ENCODE measurements at regions not wholly inside any gene's neighbourhood (a gene's known extent, or its start where the extent isn't known, plus 50 kb on each side); places are given as distances from the start of the nearest gene placed in this dataset.

GRCh38 chr18:78650926-78651325, 328.7 kb upstream of the SALL3 start:
- TF ChIP-seq, protein P1, sequence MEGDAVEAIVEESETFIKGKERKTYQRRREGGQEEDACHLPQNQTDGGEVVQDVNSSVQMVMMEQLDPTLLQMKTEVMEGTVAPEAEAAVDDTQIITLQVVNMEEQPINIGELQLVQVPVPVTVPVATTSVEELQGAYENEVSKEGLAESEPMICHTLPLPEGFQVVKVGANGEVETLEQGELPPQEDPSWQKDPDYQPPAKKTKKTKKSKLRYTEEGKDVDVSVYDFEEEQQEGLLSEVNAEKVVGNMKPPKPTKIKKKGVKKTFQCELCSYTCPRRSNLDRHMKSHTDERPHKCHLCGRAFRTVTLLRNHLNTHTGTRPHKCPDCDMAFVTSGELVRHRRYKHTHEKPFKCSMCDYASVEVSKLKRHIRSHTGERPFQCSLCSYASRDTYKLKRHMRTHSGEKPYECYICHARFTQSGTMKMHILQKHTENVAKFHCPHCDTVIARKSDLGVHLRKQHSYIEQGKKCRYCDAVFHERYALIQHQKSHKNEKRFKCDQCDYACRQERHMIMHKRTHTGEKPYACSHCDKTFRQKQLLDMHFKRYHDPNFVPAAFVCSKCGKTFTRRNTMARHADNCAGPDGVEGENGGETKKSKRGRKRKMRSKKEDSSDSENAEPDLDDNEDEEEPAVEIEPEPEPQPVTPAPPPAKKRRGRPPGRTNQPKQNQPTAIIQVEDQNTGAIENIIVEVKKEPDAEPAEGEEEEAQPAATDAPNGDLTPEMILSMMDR (IDR thresholded peaks at IDR 0.05; ENCODE audit: low read depth, low read length, missing control alignments) = no peak
- in situ Hi-C loops (cut with HindIII; ENCODE audit: low sequenced_read_pairs) = no loop called here
- DNase-seq (ENCODE audit: low read depth) = no peak
- H3K4me3 ChIP-seq (ENCODE audit: low read depth, low read length) = no peak overlapping the region

DNA sequence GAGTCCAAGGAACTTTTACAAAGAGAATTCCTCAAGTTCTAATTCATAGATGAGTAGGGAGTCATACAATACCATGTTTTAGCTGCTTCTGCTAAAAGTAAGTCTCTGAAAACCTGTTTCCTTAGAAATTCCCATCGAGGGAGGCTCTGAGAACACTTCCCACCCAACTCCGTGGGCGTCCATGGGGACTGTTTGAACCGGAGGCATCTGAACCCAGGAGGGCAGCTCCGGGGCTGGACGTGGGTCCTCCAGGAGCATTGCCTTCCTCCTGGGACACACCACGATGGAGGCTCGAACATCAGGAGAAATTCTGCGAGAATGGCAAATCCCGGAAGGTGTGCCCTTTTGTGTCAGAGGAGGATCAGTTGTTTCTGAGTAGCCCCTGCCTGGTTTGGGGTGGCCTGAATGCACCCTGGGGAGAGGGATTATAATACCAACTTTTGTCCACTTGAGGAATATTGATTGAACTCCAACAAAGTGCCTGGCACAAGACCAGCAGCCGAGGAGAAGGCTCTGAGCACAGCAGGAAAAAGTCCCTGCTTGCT, 327.5 kb upstream of the SALL3 start:
- TF ChIP-seq, protein P1 (IDR thresholded peaks at IDR 0.05; ENCODE audit: low read depth, low read length, missing control alignments) = no peak
- H3K4me3 ChIP-seq (ENCODE audit: low read depth, low read length) = no peak overlapping the region
- in situ Hi-C loops (cut with HindIII; ENCODE audit: low sequenced_read_pairs) = no loop called here
- no peak for DNase-seq (ENCODE audit: low read depth)

GRCh38 chr18:78655921-78656320, 323.7 kb upstream of the SALL3 start:
- DNase-seq (ENCODE audit: low read depth) = no peak
- in situ Hi-C loops (cut with HindIII; ENCODE audit: low sequenced_read_pairs) = no loop called here
- H3K4me3 ChIP-seq (ENCODE audit: low read depth, low read length) = no peak overlapping the region
- TF ChIP-seq, protein P1 (IDR thresholded peaks at IDR 0.05; ENCODE audit: low read depth, low read length, missing control alignments) = no peak

DNA sequence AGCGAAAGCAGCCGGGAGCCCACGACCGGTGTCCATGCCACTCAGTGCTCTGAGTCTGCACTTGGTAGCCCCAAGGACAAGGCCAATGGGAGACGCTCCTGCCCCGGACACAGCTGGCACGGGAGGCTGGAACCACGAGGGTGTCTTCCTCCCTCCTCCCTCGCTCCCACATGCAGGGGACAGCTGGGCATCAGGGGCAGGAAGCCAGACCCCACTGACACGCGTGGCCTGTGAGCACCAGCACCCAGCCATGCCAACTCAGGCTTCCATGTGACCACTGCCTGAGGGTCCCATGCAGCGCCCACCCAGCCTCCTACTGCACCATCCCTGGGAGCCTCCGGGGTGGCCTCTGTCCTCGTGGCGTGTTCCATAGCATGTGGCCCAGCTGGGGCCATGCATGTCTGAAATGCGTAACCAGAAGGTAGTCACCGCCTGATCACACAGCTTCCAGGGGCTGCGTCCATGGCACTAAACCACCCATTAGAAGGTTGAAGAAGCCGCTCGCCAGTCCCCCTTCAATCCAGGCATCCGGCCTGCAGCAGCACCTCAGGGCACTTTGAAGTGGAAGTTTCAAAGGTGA, 323.2 kb upstream of the SALL3 start:
- no peak overlapping the region for H3K4me3 ChIP-seq (ENCODE audit: low read depth, low read length)
- DNase-seq (ENCODE audit: low read depth) = no peak
- TF ChIP-seq, protein P1 (IDR thresholded peaks at IDR 0.05; ENCODE audit: low read depth, low read length, missing control alignments) = no peak
- in situ Hi-C loops (cut with HindIII; ENCODE audit: low sequenced_read_pairs) = no loop called here

DNA sequence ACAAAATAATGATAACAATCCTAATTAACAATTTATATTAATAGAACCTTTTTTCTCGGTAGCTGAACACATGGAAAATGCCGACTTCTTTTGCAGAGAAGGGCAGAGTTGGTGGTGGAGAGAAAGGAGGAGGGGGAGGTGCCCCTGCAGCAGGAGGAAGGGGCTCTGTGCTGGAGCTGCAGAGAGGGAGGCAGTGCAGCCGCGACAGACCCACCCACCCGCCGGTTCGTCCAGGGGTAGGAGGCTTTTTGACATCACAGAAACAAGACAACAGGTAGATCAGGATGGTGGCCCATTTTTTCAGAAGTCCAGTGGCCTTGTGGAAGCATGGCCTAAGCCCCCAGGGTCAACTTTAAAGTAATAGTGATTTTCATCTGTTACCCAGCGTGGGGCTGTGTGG, 321.1 kb upstream of the SALL3 start:
- no peak for DNase-seq (ENCODE audit: low read depth)
- TF ChIP-seq, protein P1 (IDR thresholded peaks at IDR 0.05; ENCODE audit: low read depth, low read length, missing control alignments) = no peak
- in situ Hi-C loops (cut with HindIII; ENCODE audit: low sequenced_read_pairs) = no loop called here
- no peak overlapping the region for H3K4me3 ChIP-seq (ENCODE audit: low read depth, low read length)

- no peak overlapping the region for H3K4me3 ChIP-seq (ENCODE audit: low read depth, low read length)
- in situ Hi-C loops (cut with HindIII; ENCODE audit: low sequenced_read_pairs) = no loop called here
- TF ChIP-seq, protein P1 (IDR thresholded peaks at IDR 0.05; ENCODE audit: low read depth, low read length, missing control alignments) = no peak
- no peak for DNase-seq (ENCODE audit: low read depth)
These were observed 320.6 kb upstream of the SALL3 start for GRCh38 chr18:78659057-78659456.

Measured in astrocyte of the cerebellum (primary cell).